T1000 (cell line): ENCODE measurements at regions not wholly inside any gene's neighbourhood (a gene's known extent, or its start where the extent isn't known, plus 50 kb on each side); places are given as distances from the start of the nearest gene placed in this dataset.
"Not testable (repeated sequence)": the region's sequence is repeated elsewhere in the genome, so short reads cannot be mapped to it uniquely, and the experiment has no call there.

Source experiments
- DNase-seq: peaks from one replicate; lab custom pipeline; 2025; ENCODE audit warnings: mixed read lengths; lab: John Stamatoyannopoulos, UW

GRCh38 chr22:48403521-48404403 lies 1423.9 kb downstream of the BRD1 start:
- no peak for DNase-seq

GRCh38 chr22:48402591-48403031 lies 1425.1 kb downstream of the BRD1 start:
- DNase-seq, result no peak

- not testable (repeated sequence) for DNase-seq
Measured at GRCh38 chr22:48401523-48401922, 1426.2 kb downstream of the BRD1 start.

GRCh38 chr22:48398181-48398905 lies 1429.3 kb downstream of the BRD1 start:
- DNase-seq, result no peak

- no peak for DNase-seq
Measured at GRCh38 chr22:48397531-48398180, 1430.0 kb downstream of the BRD1 start.

- no peak for DNase-seq
Measured at GRCh38 chr22:48396785-48397530, 1430.7 kb downstream of the BRD1 start.

GRCh38 chr22:48396091-48396784 lies 1431.4 kb downstream of the BRD1 start:
- no peak for DNase-seq

GRCh38 chr22:48395201-48395600 lies 1432.5 kb downstream of the BRD1 start:
- no peak for DNase-seq

GRCh38 chr22:48394787-48395186 lies 1432.9 kb downstream of the BRD1 start:
- no peak for DNase-seq

GRCh38 chr22:48393885-48394284 lies 1433.8 kb downstream of the BRD1 start:
- DNase-seq, result no peak

- no peak for DNase-seq
Measured at GRCh38 chr22:48393041-48393370, 1434.7 kb downstream of the BRD1 start.

GRCh38 chr22:48391820-48392219 lies 1435.9 kb downstream of the BRD1 start:
- DNase-seq, result no peak

- DNase-seq, result no peak
Measured at GRCh38 chr22:48391171-48391711, 1436.4 kb downstream of the BRD1 start.

- no peak for DNase-seq
Measured at GRCh38 chr22:48389916-48390315, 1437.8 kb downstream of the BRD1 start.

- no peak for DNase-seq
Measured at GRCh38 chr22:48382197-48382596, 1445.5 kb downstream of the BRD1 start.

GRCh38 chr22:48380016-48380665 lies 1447.5 kb downstream of the BRD1 start:
- DNase-seq, result no peak

GRCh38 chr22:48379371-48379770 lies 1448.3 kb downstream of the BRD1 start:
- DNase-seq, result no peak

GRCh38 chr22:48378673-48379072 lies 1449.0 kb downstream of the BRD1 start:
- no peak for DNase-seq

- DNase-seq, result no peak
Measured at GRCh38 chr22:48376936-48377712, 1450.5 kb downstream of the BRD1 start.

- no peak for DNase-seq
Measured at GRCh38 chr22:48376428-48376827, 1451.2 kb downstream of the BRD1 start.
